HepG2 (cell line): ENCODE measurements at regions not wholly inside any gene's neighbourhood (a gene's known extent, or its start where the extent isn't known, plus 50 kb on each side); places are given as distances from the start of the nearest gene placed in this dataset.

Experiments
- CBFB ChIP-seq: sonication (generic); formaldehyde crosslinking; IDR thresholded peaks from 2 replicates; pipeline ENCODE4 v1.4.0; 2020; ENCODE audit warnings: missing genetic modification reagents
- NFE2 ChIP-seq: sonication (generic); formaldehyde crosslinking; IDR thresholded peaks from 2 replicates; pipeline ENCODE4 v1.4.0; 2020; ENCODE audit warnings: missing genetic modification reagents
- SOX6 ChIP-seq, 2 experiments: fragments of 450-650 bp in 1 of 2; sonication (generic) in 1 of 2; formaldehyde crosslinking in 1 of 2; IDR thresholded peaks; 2 replicates each; pipeline versions ENCODE4 v1.4.0 to v1.6.1; 2017 to 2020; ENCODE audit warnings: antibody characterized with exemption in 1 of 2, mild to moderate bottlenecking in 1 of 2, missing genetic modification reagents in 1 of 2
- TCF7L2 ChIP-seq: IDR thresholded peaks from 2 replicates; pipeline ENCODE4 v1.6.1; 2011; ENCODE audit warnings: mild to moderate bottlenecking, low read depth, low read length, moderate library complexity
- ZFX ChIP-seq: sonication (generic); formaldehyde crosslinking; IDR thresholded peaks from 2 replicates; pipeline ENCODE4 v1.4.0; 2020; ENCODE audit warnings: mild to moderate bottlenecking, low read depth, missing genetic modification reagents, moderate library complexity

DNA sequence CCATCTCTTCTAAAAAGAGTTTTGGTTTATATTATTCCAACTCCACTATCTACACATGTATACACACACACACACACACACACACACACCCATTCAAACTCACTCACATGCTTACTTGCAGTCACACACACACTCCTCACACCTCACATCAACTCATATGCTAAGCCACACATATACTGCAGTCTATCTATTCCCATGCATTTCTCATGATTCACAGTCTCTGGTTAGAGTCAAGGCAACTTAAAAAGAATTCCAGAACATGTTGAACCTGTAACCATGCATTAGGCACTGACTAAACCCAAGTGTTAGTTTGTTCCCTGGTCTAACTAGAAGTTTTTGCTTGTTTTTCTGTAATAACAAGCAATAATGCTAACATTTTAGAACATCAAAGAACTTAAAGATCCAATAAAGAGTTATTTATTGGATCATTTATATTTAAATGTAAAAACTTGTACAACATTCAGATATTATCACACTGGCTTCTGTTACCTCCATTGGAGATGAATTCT is 931.1 kb downstream of the PLA2G4A start:
- TF ChIP-seq NFE2 = no peak
- TF ChIP-seq CBFB (CRISPR knock-in tag) = no peak
- no peak for TF ChIP-seq TCF7L2
- no peak for TF ChIP-seq SOX6 (IDR thresholded peaks at IDR 0.05)
- TF ChIP-seq SOX6 (CRISPR knock-in tag; IDR thresholded peaks at IDR 0.05) = no peak
- no peak for TF ChIP-seq ZFX (CRISPR knock-in tag)
